CD1c-positive myeloid dendritic cell (primary cell): ENCODE measurements at regions not wholly inside any gene's neighbourhood (a gene's known extent, or its start where the extent isn't known, plus 50 kb on each side); places are given as distances from the start of the nearest gene placed in this dataset.

Experiments
- DNase-seq: peaks from one replicate; pipeline ENCODE4 v3.0.0-alpha.2; 2016; ENCODE audit errors: extremely low spot score

- no peak for DNase-seq
Observed at GRCh38 chr16:86930001-86930400, 351.7 kb downstream of the FOXL1 start.

- no peak for DNase-seq
Observed at GRCh38 chr16:86930663-86931373, 352.5 kb downstream of the FOXL1 start.

GRCh38 chr16:86931410-86931941 lies 353.1 kb downstream of the FOXL1 start:
- DNase-seq = no peak

- DNase-seq = no peak
Observed at GRCh38 chr16:86932130-86932982, 354.0 kb downstream of the FOXL1 start.

GRCh38 chr16:86934581-86935375 lies 356.4 kb downstream of the FOXL1 start:
- DNase-seq = no peak

GRCh38 chr16:86939609-86940008 lies 361.3 kb downstream of the FOXL1 start:
- DNase-seq = no peak

GRCh38 chr16:86941731-86942130 lies 363.4 kb downstream of the FOXL1 start:
- DNase-seq = no peak

- DNase-seq = no peak
Observed at GRCh38 chr16:86942151-86943051, 364.1 kb downstream of the FOXL1 start.

GRCh38 chr16:86945166-86945900 lies 367.0 kb downstream of the FOXL1 start:
- DNase-seq = no peak

- no peak for DNase-seq
Observed at GRCh38 chr16:86946396-86946795, 368.0 kb downstream of the FOXL1 start.

- no peak for DNase-seq
Observed at GRCh38 chr16:86946981-86947380, 368.6 kb downstream of the FOXL1 start.

- no peak for DNase-seq
Observed at GRCh38 chr16:86948046-86948445, 369.1 kb downstream of the C16orf95 start.

GRCh38 chr16:86949116-86949515 lies 368.1 kb downstream of the C16orf95 start:
- DNase-seq = no peak

- no peak for DNase-seq
Observed at GRCh38 chr16:86949630-86950029, 367.6 kb downstream of the C16orf95 start.

- DNase-seq = no peak
Observed at GRCh38 chr16:86951041-86951822, 366.0 kb downstream of the C16orf95 start.

- peak; percentile 16 for DNase-seq
Observed at GRCh38 chr16:86951831-86952598, 365.2 kb downstream of the C16orf95 start.

GRCh38 chr16:86952769-86953168 lies 364.4 kb downstream of the C16orf95 start:
- no peak for DNase-seq

- DNase-seq = no peak
Observed at GRCh38 chr16:86953631-86954391, 363.4 kb downstream of the C16orf95 start.
